C4-2B (cell line): ENCODE measurements at regions not wholly inside any gene's neighbourhood (a gene's known extent, or its start where the extent isn't known, plus 50 kb on each side); places are given as distances from the start of the nearest gene placed in this dataset.

Source experiments
- H3K27ac ChIP-seq: fragments of 450-650 bp; 2 replicates; pipeline ENCODE4 v1.5.1; 2017
- ZFX ChIP-seq: fragments of 450-650 bp; IDR thresholded peaks from 2 replicates; pipeline ENCODE4 v1.6.1; 2017
- TF ChIP-seq, protein P1 (sequence below): fragments of 450-650 bp; conservative IDR thresholded peaks from 2 replicates; pipeline ENCODE4 v1.5.1; 2017; ENCODE audit warnings: mild to moderate bottlenecking

DNA sequence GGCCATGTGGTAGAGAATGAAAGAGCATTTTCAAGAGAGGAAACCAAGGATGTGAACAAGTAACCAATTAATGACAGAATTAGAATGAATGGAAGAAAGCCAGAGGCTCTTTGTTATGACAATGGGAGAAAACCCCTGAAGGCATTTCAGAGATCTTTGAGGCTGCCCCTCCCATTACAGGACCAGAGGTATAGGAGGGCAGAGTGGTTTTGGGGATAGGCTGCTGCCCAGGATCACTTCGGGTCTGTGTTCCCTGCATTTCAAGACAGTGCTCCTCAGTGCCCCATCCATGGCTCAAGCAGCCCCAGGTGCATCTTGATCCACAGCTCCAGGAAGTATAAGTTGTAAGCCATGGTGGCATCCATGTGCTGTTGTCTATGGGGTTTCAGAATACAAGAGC is 124.0 kb upstream of the HPF1 start:
- H3K27ac ChIP-seq, result no peak overlapping the region
- TF ChIP-seq ZFX, result no peak
- TF ChIP-seq, protein P1, sequence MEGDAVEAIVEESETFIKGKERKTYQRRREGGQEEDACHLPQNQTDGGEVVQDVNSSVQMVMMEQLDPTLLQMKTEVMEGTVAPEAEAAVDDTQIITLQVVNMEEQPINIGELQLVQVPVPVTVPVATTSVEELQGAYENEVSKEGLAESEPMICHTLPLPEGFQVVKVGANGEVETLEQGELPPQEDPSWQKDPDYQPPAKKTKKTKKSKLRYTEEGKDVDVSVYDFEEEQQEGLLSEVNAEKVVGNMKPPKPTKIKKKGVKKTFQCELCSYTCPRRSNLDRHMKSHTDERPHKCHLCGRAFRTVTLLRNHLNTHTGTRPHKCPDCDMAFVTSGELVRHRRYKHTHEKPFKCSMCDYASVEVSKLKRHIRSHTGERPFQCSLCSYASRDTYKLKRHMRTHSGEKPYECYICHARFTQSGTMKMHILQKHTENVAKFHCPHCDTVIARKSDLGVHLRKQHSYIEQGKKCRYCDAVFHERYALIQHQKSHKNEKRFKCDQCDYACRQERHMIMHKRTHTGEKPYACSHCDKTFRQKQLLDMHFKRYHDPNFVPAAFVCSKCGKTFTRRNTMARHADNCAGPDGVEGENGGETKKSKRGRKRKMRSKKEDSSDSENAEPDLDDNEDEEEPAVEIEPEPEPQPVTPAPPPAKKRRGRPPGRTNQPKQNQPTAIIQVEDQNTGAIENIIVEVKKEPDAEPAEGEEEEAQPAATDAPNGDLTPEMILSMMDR, result no peak

DNA sequence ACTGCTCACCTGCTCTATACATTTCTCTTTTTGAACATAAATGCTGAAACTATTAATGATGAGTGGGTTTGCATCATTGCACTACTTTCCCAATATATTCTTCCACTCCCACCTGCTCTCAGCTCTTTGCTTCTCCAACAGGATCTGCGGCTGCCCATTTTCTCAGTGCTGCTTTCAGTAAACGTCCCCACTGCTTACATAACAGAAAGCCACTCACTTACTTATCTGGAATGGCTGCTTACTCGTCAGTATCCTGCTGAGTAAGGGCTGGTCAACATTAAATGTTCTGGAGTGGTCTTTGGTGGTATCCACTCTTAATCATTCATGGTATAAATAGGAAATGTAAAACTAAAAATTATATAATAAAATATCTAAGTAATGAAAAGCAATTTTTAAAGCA is 112.8 kb upstream of the HPF1 start:
- TF ChIP-seq, protein P1, result no peak
- no peak for TF ChIP-seq ZFX
- H3K27ac ChIP-seq, result no peak overlapping the region

DNA sequence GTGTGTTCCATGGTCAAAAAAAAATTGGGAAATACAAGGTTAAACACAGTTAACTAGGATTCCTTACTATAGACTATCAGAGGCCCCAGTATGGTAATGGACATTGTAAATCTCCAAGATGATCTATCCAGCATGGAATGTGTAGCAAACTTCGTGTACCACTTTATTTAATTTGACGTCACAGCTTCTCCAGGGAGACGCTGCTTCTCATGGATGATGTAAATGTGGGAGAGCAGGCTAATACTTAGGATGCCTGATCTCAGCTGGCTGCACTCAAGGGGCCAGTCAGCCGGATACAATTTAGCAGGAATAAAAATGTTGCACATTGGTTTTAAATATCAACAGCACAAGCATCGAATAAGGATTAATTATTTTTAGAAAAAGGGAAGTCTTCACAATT is 111.7 kb upstream of the HPF1 start:
- TF ChIP-seq, protein P1, result no peak
- no peak for TF ChIP-seq ZFX
- H3K27ac ChIP-seq, result no peak overlapping the region

DNA sequence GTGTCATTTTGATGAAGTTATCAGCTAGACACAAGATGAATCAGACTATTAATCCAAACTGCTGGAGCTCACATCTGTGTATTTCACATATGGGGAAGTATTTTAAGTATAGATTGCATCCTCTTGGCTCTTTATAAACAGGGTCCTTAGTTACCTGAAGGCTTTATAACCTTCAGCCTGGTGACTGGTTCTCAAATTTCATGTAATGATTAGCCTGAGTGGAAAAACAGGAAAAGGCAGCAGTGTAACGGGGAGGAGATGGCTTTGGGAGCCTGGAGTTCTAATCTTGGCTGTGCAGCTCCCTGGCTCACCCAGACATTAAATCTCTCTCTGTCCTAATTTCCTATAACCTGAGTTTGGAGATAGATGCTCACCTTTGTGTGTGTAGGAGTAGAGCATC is 103.8 kb upstream of the HPF1 start:
- no peak overlapping the region for H3K27ac ChIP-seq
- TF ChIP-seq ZFX, result no peak
- TF ChIP-seq, protein P1, result no peak

DNA sequence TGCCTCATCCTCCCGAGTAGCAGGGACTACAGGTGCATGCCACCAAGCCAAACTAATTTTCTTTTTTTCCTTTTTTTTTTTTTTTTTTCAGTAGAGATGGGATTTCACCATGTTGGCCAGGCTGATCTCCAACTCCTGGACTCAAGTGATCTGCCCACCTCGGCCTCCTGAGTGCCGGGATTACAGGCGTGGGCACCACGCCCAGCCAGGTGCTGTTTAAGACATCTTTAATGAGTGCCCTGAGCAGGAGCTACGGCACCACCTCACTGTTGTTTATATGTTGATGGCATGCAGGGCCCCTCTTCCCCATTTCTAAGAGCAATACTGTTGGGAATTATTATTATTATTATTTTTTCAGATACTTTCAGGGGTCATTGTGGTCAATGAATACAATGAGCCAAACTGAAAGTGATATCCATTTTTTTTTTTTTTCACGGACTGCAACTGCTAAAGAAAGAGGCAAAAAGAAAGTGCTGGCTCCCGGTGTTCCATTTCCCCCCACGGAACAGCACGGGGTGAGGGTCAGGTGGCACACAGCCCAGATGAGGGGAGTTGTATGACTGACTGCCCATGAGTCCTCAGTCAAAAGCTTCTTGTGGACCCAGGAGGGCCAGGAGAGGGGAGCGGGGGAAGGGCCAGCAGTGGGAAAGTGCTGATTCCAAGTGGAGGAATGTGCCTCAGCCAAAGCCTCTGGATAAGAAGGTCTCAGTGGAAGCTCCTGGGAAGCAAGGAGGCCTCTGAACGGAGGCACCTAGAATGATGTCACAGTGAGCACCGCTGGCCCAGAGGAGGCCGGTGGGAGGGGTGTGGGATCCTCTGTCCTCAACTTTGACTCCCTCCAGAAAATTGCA is 101.8 kb upstream of the HPF1 start:
- TF ChIP-seq ZFX, result no peak
- TF ChIP-seq, protein P1, result no peak

DNA sequence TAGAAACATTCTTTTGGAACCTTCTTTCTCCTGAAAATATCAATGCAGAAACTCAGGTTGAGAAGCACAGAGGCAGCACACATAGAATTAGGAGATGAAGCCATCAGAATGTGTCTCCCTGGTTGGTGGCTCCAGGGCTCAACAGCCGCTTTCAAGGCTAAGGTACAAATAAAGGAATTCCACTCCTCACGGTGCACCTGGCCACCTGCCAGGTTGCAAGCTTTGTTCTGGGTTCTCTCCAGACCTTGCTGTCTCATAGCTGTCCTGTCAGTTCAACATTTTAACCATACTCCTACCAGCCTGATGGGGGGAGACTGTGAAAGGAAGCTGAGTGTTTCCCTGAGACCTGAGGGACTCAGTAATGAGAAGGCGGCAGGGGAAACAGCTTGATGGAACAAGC is 96.3 kb upstream of the HPF1 start:
- no peak overlapping the region for H3K27ac ChIP-seq
- TF ChIP-seq, protein P1, result no peak
- TF ChIP-seq ZFX, result no peak

More for the DNA sequence above, 101.8 kb upstream of the HPF1 start:
- no peak overlapping the region for H3K27ac ChIP-seq

DNA sequence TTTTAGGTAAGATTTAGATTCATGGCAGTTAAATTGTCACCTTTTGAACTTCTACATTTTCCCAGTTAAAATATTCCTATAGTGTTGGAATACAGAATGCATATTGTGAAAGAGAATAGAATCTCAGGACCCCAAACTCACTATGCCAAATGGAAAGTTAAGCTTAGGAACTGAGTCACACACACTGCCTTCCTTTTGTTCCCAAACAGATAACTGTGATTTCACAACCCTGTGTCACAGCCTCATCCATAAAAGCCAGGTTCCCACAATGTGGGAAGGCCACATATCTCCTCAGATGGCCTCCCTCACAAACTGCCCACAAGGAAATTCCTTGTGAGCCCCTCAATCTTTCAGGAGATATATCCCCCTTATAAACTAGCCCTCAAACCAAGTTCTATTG is 94.7 kb upstream of the HPF1 start:
- H3K27ac ChIP-seq, result no peak overlapping the region
- TF ChIP-seq, protein P1, result no peak
